SU-DHL-6 (cell line): ENCODE measurements at regions not wholly inside any gene's neighbourhood (a gene's known extent, or its start where the extent isn't known, plus 50 kb on each side); places are given as distances from the start of the nearest gene placed in this dataset.

Experiments used
- H2AFZ ChIP-seq: fragments of 200-600 bp; sonication (generic); 2 replicates; pipeline ENCODE4 v1.6.1; 2014; ENCODE audit warnings: low read depth, mild to moderate bottlenecking, moderate library complexity, mixed read lengths, antibody characterized with exemption, low read length; ENCODE audit not compliant: severe bottlenecking
- H3F3A ChIP-seq: fragments of 200-600 bp; shearing (Covaris generic); 2 replicates; pipeline ENCODE4 v1.6.0; 2016; ENCODE audit warnings: antibody characterized with exemption, mild to moderate bottlenecking; ENCODE audit not compliant: insufficient read depth
- H3K27ac ChIP-seq: fragments of 200-600 bp; sonication (generic); 2 replicates; pipeline ENCODE4 v1.5.1; 2016; ENCODE audit warnings: low read depth, mild to moderate bottlenecking, low read length, moderate library complexity, mixed read lengths
- H3K27me3 ChIP-seq: fragments of 200-600 bp; sonication (generic), shearing (Covaris generic); 2 replicates; pipeline ENCODE4 v1.6.0; 2014; ENCODE audit warnings: mild to moderate bottlenecking, low read length
- H3K36me3 ChIP-seq: fragments of 200-600 bp; sonication (generic); 2 replicates; pipeline ENCODE4 v1.6.1; 2014; ENCODE audit warnings: mild to moderate bottlenecking, low read length, mixed read lengths
- H3K4me2 ChIP-seq: fragments of 300-600, 200-600 bp; shearing (Covaris generic), sonication (generic); 2 replicates; pipeline ENCODE4 v1.6.0; 2014; ENCODE audit warnings: low read length, low read depth, mild to moderate bottlenecking; ENCODE audit not compliant: poor library complexity, severe bottlenecking
- H3K4me3 ChIP-seq: fragments of 200-600 bp; sonication (generic); 2 replicates; pipeline ENCODE4 v1.5.1; 2014; ENCODE audit warnings: antibody characterized with exemption, low read length, mild to moderate bottlenecking, mixed read lengths; ENCODE audit not compliant: insufficient read depth, poor library complexity, severe bottlenecking
- H3K79me2 ChIP-seq: fragments of 200-600 bp; sonication (generic); 2 replicates; pipeline ENCODE4 v1.6.1; 2014; ENCODE audit warnings: mild to moderate bottlenecking, low read length, moderate library complexity; ENCODE audit not compliant: insufficient read depth
- H3K9ac ChIP-seq: fragments of 200-600 bp; sonication (generic); 2 replicates; pipeline ENCODE4 v1.7.0; 2014; ENCODE audit warnings: mild to moderate bottlenecking, low read length
- H3K9me2 ChIP-seq: fragments of 200-600 bp; sonication (generic); replicated peaks from 2 replicates; pipeline ENCODE4 v1.6.1; 2014; ENCODE audit warnings: low read length; ENCODE audit not compliant: insufficient read depth
- H3K9me3 ChIP-seq: fragments of 200-600 bp; sonication (generic); 2 replicates; pipeline ENCODE4 v1.6.1; 2014; ENCODE audit warnings: low read length, mixed read lengths; ENCODE audit not compliant: insufficient read depth
- H4K20me1 ChIP-seq: fragments of 200-600 bp; sonication (generic); 2 replicates; pipeline ENCODE4 v1.6.1; 2014; ENCODE audit warnings: low read depth, mild to moderate bottlenecking, antibody characterized with exemption, low read length, moderate library complexity, mixed read lengths
- CTCF ChIP-seq: fragments of 200-600 bp; sonication (generic); IDR thresholded peaks from one replicate; pipeline ENCODE4 v1.5.1; 2017; ENCODE audit warnings: antibody characterized with exemption, mild to moderate bottlenecking, low read length, moderate library complexity; ENCODE audit not compliant: insufficient read depth, poor library complexity, severe bottlenecking
- EZH2phosphoT487 ChIP-seq: fragments of 200-600 bp; sonication (generic), shearing (Covaris generic); conservative IDR thresholded peaks from 2 replicates; pipeline ENCODE4 v1.6.1; 2018; ENCODE audit warnings: mild to moderate bottlenecking, antibody characterized with exemption, low read length, moderate library complexity, mixed read lengths

- H3F3A ChIP-seq = no peaks in the 10 kb centered on the region
- no peaks in the 10 kb centered on the region for H4K20me1 ChIP-seq
- no peaks in the 10 kb centered on the region for H3K79me2 ChIP-seq
- H3K27me3 ChIP-seq = no peaks in the 10 kb centered on the region
- no peaks in the 10 kb centered on the region for H3K9me3 ChIP-seq
- no peak overlapping the region for H3K9ac ChIP-seq
- no peaks in the 10 kb centered on the region for H3K9me2 ChIP-seq
- no peak overlapping the region for H3K4me2 ChIP-seq
- TF ChIP-seq EZH2phosphoT487 (no peak), CTCF (no peak)
- no peaks in the 10 kb centered on the region for H3K36me3 ChIP-seq
- no peak overlapping the region for H2AFZ ChIP-seq
- H3K27ac ChIP-seq = no peak overlapping the region
- H3K4me3 ChIP-seq = no peak overlapping the region
These were observed 235.4 kb downstream of the PTPRU start for GRCh38 chr1:29471487-29472313.

DNA sequence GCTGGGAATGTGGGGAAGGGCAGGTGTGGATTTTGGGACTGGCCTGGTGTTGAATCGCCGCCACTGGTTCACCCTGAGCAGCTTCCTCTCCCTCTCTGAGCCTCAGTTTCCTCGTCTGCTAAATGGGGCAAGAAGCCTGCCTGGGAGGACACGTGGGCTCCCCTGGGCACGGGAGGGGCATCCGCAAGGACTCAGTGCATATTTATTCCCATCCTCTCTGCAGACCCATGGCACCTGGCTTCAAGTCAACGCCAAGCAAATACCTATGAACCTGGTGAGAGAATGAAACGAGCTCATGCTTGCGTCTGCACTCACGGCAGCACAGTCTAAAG is 234.4 kb downstream of the PTPRU start:
- TF ChIP-seq EZH2phosphoT487 = no peak
- TF ChIP-seq CTCF = no peak
- H4K20me1 ChIP-seq = no peaks in the 10 kb centered on the region
- no peak overlapping the region for H3K27ac ChIP-seq
- no peaks in the 10 kb centered on the region for H3F3A ChIP-seq
- no peak overlapping the region for H3K4me3 ChIP-seq
- H3K79me2 ChIP-seq = no peaks in the 10 kb centered on the region
- no peaks in the 10 kb centered on the region for H3K36me3 ChIP-seq
- H3K9me2 ChIP-seq = no peaks in the 10 kb centered on the region
- H2AFZ ChIP-seq = no peak overlapping the region
- no peak overlapping the region for H3K4me2 ChIP-seq
- no peak overlapping the region for H3K9ac ChIP-seq
- H3K27me3 ChIP-seq = no peaks in the 10 kb centered on the region
- no peaks in the 10 kb centered on the region for H3K9me3 ChIP-seq

- Histone ChIP-seq H4K20me1 (no peaks in the 10 kb centered on the region), H3F3A (no peaks in the 10 kb centered on the region), H2AFZ (no peak overlapping the region), H3K79me2 (no peaks in the 10 kb centered on the region), H3K27ac (no peak overlapping the region), H3K36me3 (no peaks in the 10 kb centered on the region), H3K4me3 (no peak overlapping the region), H3K4me2 (no peak overlapping the region), H3K9me3 (no peaks in the 10 kb centered on the region), H3K27me3 (no peaks in the 10 kb centered on the region), H3K9ac (no peak overlapping the region), H3K9me2 (no peaks in the 10 kb centered on the region)
- no peak for TF ChIP-seq CTCF
These were observed 233.9 kb downstream of the PTPRU start for GRCh38 chr1:29470087-29470787.
